Uterus (tissue), 2 donors: ENCODE measurements at regions not wholly inside any gene's neighbourhood (a gene's known extent, or its start where the extent isn't known, plus 50 kb on each side); places are given as distances from the start of the nearest gene placed in this dataset.

ENCODE experiments used
- CTCF ChIP-seq, 4 experiments: fragments of 200-600 bp in 2 of 4; fragments of 450-650 bp in 2 of 4; sonication (generic) in 2 of 4; IDR thresholded peaks; one replicate each; pipeline ENCODE4 v1.5.1; 2016 to 2019; ENCODE audit warnings: antibody characterized with exemption in 4 of 4, mild to moderate bottlenecking in 2 of 4, moderate library complexity in 1 of 4
- POLR2A ChIP-seq, 2 donors: fragments of 450-650 bp; IDR thresholded peaks; one replicate each; pipeline ENCODE4 v1.6.1; 2016; ENCODE audit warnings: antibody characterized with exemption in 2 of 2, mild to moderate bottlenecking in 1 of 2, moderate library complexity in 1 of 2

GRCh38 chr2:225920621-225921220 lies 521.2 kb downstream of the NYAP2 start:
- TF ChIP-seq CTCF (IDR thresholded peaks at IDR 0.05) (no peak), POLR2A (IDR thresholded peaks at IDR 0.05) (no peak)
